CD4-positive, alpha-beta T cell treated with Interleukin-10 for 1 hour (primary cell): ENCODE measurements at regions not wholly inside any gene's neighbourhood (a gene's known extent, or its start where the extent isn't known, plus 50 kb on each side); places are given as distances from the start of the nearest gene placed in this dataset.
"Not testable (repeated sequence)": the region's sequence is repeated elsewhere in the genome, so short reads cannot be mapped to it uniquely, and the experiment has no call there.

ENCODE experiments used
- DNase-seq: peaks from one replicate; pipeline ENCODE4 v3.0.0-alpha.2; 2020

- no peak for DNase-seq
Measured at GRCh38 chr20:40894237-40894630, 134.4 kb upstream of the TOP1 start.

GRCh38 chr20:40895182-40895581 is 133.4 kb upstream of the TOP1 start:
- DNase-seq, result no peak

GRCh38 chr20:40896814-40897700 is 131.6 kb upstream of the TOP1 start:
- DNase-seq, result no peak

- no peak for DNase-seq
Measured at GRCh38 chr20:40899344-40899743, 129.3 kb upstream of the TOP1 start.

- no peak for DNase-seq
Measured at GRCh38 chr20:40900666-40901215, 127.9 kb upstream of the TOP1 start.

GRCh38 chr20:40902661-40903060 is 126.0 kb upstream of the TOP1 start:
- DNase-seq, result no peak

GRCh38 chr20:40908309-40908708 is 120.3 kb upstream of the TOP1 start:
- no peak for DNase-seq

GRCh38 chr20:40909489-40909888 is 119.1 kb upstream of the TOP1 start:
- DNase-seq, result not testable (repeated sequence)

GRCh38 chr20:40910436-40910835 is 118.2 kb upstream of the TOP1 start:
- not testable (repeated sequence) for DNase-seq

- not testable (repeated sequence) for DNase-seq
Measured at GRCh38 chr20:40911152-40911551, 117.5 kb upstream of the TOP1 start.

- no peak for DNase-seq
Measured at GRCh38 chr20:40913224-40914185, 115.1 kb upstream of the TOP1 start.

- DNase-seq, result no peak
Measured at GRCh38 chr20:40915756-40916155, 112.9 kb upstream of the TOP1 start.

GRCh38 chr20:40916276-40916675 is 112.3 kb upstream of the TOP1 start:
- no peak for DNase-seq

GRCh38 chr20:40920291-40920690 is 108.3 kb upstream of the TOP1 start:
- no peak for DNase-seq

GRCh38 chr20:40922865-40923264 is 105.8 kb upstream of the TOP1 start:
- DNase-seq, result no peak

GRCh38 chr20:40925829-40926510 is 102.7 kb upstream of the TOP1 start:
- DNase-seq, result no peak

GRCh38 chr20:40926928-40927327 is 101.7 kb upstream of the TOP1 start:
- DNase-seq, result no peak

GRCh38 chr20:40930561-40930960 is 98.1 kb upstream of the TOP1 start:
- no peak for DNase-seq

- no peak for DNase-seq
Measured at GRCh38 chr20:40931410-40932044, 97.1 kb upstream of the TOP1 start.

GRCh38 chr20:40932436-40932835 is 96.2 kb upstream of the TOP1 start:
- DNase-seq, result no peak

- no peak for DNase-seq
Measured at GRCh38 chr20:40933758-40934157, 94.9 kb upstream of the TOP1 start.

- DNase-seq, result no peak
Measured at GRCh38 chr20:40938020-40938419, 90.6 kb upstream of the TOP1 start.
